Memory B cell (primary cell): ENCODE measurements at regions not wholly inside any gene's neighbourhood (a gene's known extent, or its start where the extent isn't known, plus 50 kb on each side); places are given as distances from the start of the nearest gene placed in this dataset.
A peak's percentile ranks its signal among the peaks of the same experiment; 100 is the strongest.
"Not testable (repeated sequence)": the region's sequence is repeated elsewhere in the genome, so short reads cannot be mapped to it uniquely, and the experiment has no call there.

Experiments used
- ATAC-seq: fragments of 150-1000 bp; cut with Tn5 transposase; 2 replicates; pipeline ENCODE4 v1.10.0; 2021; ENCODE audit warnings: low read depth, mild to moderate bottlenecking, moderate library complexity
- DNase-seq, 2 donors: peaks; one replicate each; pipeline ENCODE4 v3.0.0; 2022; ENCODE audit warnings: low spot score in 2 of 2
- H3K27ac Mint-ChIP-seq: one replicate; pipeline ENCODE4 v1.8.0; 2022; ENCODE audit warnings: mild to moderate bottlenecking, moderate library complexity, mixed read lengths
- H3K27me3 Mint-ChIP-seq: one replicate; pipeline ENCODE4 v1.8.0; 2022; ENCODE audit warnings: mixed read lengths
- H3K36me3 Mint-ChIP-seq: one replicate; pipeline ENCODE4 v1.8.0; 2022; ENCODE audit warnings: mild to moderate bottlenecking, mixed read lengths
- H3K4me1 Mint-ChIP-seq: one replicate; pipeline ENCODE4 v1.8.0; 2022; ENCODE audit warnings: mixed read lengths
- H3K4me3 Mint-ChIP-seq: one replicate; pipeline ENCODE4 v1.8.0; 2022; ENCODE audit warnings: mild to moderate bottlenecking, moderate library complexity, mixed read lengths
- H3K9me3 Mint-ChIP-seq: one replicate; pipeline ENCODE4 v1.8.0; 2022; ENCODE audit warnings: mixed read lengths

DNA sequence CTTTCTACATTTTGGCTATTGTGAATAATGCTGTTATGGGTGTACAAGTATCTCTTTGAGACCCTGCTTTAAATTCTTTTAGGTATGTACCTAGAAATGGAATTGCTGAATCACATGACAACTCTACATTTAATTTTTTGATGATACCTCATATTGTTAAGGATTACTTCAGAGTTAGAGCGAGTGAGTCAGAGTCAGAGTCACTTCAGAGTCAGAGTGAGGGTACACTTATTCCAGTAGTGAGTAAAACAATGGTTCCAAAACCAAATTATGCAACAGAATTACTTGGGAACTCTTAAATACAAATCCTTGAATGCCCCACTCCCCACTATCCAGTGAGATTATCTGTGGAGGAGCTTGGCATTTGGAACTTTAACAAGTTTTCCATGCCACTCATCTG lies 50.3 kb upstream of the SNRK start:
- peaks cover 3% of the 10 kb centered on the region for H3K36me3 Mint-ChIP-seq
- peaks cover 19% of the 10 kb centered on the region for H3K27me3 Mint-ChIP-seq
- no peaks in the 10 kb centered on the region for H3K9me3 Mint-ChIP-seq
- DNase-seq (no peak), ATAC-seq (no peak)
- no peaks in the 10 kb centered on the region for H3K4me1 Mint-ChIP-seq
- no peak overlapping the region for H3K4me3 Mint-ChIP-seq
- H3K27ac Mint-ChIP-seq = no peak overlapping the region

DNA sequence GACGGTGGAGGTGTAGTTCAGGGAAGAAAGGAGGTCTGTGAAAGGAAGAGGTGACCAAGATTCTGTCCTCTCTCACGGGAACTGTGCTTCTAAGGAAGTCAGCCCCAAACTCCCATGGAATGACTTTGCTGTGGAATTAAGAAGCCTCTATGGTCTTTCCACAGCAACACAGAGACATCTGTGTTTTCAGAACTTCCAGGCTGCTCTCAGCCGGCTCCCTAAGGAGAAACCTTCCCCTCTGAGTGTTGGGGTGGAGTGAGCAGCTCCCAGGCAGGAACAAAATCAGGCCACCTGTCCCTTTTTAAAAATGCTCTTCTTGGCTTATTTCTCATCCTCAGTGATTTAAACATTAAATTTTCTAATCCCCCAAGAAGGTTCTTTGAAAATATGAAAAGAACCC lies 53.3 kb upstream of the SNRK start:
- ATAC-seq (no peak), DNase-seq (no peak)
- Mint-ChIP-seq H3K9me3 (peaks cover 4% of the 10 kb centered on the region), H3K4me3 (no peak overlapping the region), H3K4me1 (no peaks in the 10 kb centered on the region), H3K27me3 (peaks cover 12% of the 10 kb centered on the region), H3K36me3 (peaks cover 3% of the 10 kb centered on the region), H3K27ac (no peak overlapping the region)

DNA sequence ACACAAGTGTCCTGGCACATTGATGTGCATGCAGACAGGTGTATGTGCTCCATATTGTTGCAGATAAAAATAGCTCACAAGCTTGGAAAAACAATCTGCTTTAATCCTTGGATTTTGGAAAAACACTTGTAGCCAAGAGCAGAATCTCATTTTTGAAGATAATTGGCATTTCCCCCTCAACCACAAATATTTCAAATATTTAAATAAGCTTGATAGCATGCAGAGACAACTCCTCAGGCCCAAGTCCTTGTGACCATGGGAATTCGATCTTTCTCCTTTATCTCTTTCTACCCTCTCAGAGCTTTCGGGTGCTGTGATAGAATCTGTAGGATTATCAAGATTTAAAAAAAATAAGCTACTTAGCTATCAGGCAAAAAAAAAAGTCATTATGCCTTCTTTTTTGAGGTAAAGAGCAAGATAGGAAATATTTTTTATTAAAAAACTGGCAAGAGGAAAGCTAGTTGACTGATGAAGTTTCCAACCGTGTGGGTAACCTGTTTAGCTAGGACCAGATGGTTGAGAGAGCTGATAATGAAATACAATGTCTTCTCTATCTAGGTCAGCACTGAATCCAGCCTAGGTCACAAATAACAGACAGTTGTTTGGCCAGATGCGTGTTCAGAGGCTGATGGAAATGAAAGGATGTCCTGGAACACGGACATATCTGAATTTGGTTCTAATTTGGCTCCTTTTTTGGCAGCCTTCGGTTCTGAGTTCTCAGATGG lies 54.9 kb upstream of the SNRK start:
- Mint-ChIP-seq H3K4me1 (no peaks in the 10 kb centered on the region), H3K27ac (no peak overlapping the region), H3K4me3 (no peak overlapping the region), H3K36me3 (peaks cover 12% of the 10 kb centered on the region), H3K9me3 (peaks cover 14% of the 10 kb centered on the region), H3K27me3 (peaks cover 11% of the 10 kb centered on the region)
- ATAC-seq (no peak), DNase-seq (no peak)

DNA sequence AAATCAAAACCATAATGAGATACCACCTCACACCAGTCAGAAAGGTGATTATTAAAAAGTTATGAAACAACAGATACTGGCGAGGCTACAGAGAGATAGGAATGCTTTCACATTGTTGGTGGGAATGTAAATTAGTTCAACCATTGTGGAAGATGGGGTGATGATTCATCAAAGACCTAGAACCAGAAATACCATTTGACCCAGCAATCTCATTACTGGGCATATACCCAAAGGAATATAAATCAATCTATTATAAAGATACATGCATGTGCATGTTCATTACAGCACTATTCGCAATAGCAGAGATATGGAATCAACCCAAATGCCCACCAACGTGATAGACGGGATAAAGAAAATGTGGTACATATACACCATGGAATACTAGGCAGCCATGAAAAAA lies 56.5 kb upstream of the SNRK start:
- Mint-ChIP-seq H3K27me3 (peaks cover 13% of the 10 kb centered on the region), H3K36me3 (peaks cover 12% of the 10 kb centered on the region), H3K9me3 (peaks cover 14% of the 10 kb centered on the region)
- H3K4me3 Mint-ChIP-seq, H3K27ac Mint-ChIP-seq, ATAC-seq, H3K4me1 Mint-ChIP-seq, DNase-seq: not testable (repeated sequence)

DNA sequence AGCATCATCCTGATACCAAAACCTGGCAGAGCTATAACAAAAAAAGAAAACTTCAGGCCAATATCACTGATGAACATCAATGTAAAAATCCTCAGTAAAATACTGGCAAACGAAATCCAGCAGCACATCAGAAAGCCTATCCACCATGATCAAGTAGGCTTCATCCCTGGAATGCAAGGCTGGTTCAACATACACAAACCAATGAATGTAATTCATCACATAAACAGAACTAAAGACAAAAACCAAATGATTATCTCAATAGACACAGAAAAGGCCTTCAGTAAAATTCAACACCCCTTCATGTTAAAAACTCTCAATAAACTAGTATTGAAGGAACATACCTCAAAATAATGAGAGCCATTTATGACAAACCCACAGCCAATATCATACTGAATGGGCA lies 58.7 kb upstream of the SNRK start:
- DNase-seq, ATAC-seq, H3K27ac Mint-ChIP-seq, H3K4me1 Mint-ChIP-seq, H3K4me3 Mint-ChIP-seq: not testable (repeated sequence)
- peaks cover 11% of the 10 kb centered on the region for H3K27me3 Mint-ChIP-seq
- H3K9me3 Mint-ChIP-seq = peaks cover 14% of the 10 kb centered on the region
- peaks cover 12% of the 10 kb centered on the region for H3K36me3 Mint-ChIP-seq

DNA sequence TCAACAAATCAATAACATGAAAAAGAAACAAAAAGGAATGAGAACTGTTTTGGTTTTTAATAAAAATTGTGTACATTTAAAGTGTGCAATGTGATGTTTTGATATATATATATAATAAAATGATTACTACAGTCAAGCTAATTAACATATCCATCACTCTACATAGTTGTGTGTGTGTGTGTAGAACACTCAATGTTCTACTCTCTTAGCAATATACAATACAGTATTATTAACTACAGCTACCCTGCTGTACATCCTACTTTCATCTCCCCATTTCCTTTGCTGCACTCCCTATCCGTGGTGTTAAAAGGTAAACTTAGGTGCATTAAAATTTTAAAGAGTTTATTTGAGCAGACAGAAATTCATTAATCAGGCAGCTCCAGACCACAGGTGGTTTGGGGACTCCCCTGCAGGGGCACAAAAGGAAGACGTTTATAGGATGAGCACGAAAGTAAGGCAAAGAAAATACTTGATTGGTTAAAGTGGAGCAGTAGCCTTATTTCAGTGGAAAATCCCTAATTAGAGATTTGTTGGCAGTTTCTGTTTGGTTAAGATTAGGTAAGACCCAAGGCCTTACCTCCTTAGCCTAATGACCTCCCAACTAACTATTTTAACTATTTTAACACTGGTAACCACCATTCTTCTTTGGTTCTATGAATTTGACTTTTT lies 61.8 kb upstream of the SNRK start:
- ATAC-seq (peak; percentile 15), DNase-seq (no peak)
- Mint-ChIP-seq H3K27ac (no peak overlapping the region), H3K27me3 (peaks cover 13% of the 10 kb centered on the region), H3K9me3 (peaks cover 13% of the 10 kb centered on the region), H3K4me1 (no peaks in the 10 kb centered on the region), H3K36me3 (peaks cover 12% of the 10 kb centered on the region), H3K4me3 (no peak overlapping the region)

DNA sequence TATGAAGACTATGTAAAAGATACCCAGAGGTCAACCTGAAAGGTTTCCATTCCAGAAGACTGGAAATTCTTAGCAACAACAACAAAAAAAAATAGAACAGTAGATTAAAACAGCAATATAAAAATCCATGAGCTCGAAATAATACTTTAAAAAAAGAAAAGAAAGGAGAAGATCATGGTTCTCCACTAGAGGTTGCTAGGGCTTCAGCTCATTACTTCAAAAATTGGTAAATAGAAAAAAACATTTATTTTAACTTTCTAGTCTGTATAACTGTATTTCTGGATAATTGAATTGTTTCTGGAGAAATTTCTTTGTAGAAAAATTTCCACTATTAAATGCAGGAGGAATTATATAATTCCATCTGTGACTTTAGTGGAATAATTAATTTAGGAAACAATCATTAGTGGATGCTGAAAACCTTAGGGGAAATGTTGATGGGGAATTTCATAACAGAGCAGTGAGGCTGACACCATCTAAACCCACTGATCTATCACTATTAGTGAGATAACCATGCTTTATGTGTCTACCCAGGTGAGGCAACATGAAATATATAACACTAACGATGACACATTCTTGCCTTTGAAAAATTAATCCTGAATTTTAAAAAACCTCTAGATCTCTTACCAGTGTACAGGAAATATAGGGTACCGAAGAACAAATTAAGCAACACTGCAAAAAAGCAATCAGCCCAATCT lies 62.5 kb upstream of the SNRK start:
- H3K4me3 Mint-ChIP-seq = no peak overlapping the region
- no peak for ATAC-seq
- H3K27ac Mint-ChIP-seq = no peak overlapping the region
- H3K4me1 Mint-ChIP-seq = no peaks in the 10 kb centered on the region
- peaks cover 15% of the 10 kb centered on the region for H3K27me3 Mint-ChIP-seq
- H3K9me3 Mint-ChIP-seq = peaks cover 13% of the 10 kb centered on the region
- peaks cover 12% of the 10 kb centered on the region for H3K36me3 Mint-ChIP-seq
- no peak for DNase-seq

DNA sequence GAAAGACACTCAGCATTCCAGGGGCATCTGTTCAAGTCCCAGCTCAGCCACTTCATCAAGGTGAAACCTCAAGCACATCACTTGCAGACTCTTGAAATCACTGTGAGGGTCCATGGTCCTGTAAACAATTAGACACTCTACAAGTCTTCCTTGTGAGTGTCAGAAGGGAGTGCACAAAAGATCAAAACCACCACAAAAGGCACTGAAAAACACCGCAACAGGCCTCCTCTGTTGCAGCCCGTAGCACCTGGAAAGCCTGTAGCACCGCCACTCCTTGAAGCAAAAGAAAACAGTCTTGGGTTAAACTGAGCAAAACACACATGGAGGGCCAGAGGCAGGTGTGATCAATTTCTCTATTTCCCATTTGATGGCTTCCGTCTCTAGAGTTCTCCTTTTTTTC lies 63.8 kb upstream of the SNRK start:
- Mint-ChIP-seq H3K27ac (no peak overlapping the region), H3K9me3 (peaks cover 5% of the 10 kb centered on the region), H3K4me1 (no peaks in the 10 kb centered on the region), H3K36me3 (peaks cover 7% of the 10 kb centered on the region), H3K27me3 (peaks cover 12% of the 10 kb centered on the region), H3K4me3 (no peak overlapping the region)
- DNase-seq = no peak
- no peak for ATAC-seq

DNA sequence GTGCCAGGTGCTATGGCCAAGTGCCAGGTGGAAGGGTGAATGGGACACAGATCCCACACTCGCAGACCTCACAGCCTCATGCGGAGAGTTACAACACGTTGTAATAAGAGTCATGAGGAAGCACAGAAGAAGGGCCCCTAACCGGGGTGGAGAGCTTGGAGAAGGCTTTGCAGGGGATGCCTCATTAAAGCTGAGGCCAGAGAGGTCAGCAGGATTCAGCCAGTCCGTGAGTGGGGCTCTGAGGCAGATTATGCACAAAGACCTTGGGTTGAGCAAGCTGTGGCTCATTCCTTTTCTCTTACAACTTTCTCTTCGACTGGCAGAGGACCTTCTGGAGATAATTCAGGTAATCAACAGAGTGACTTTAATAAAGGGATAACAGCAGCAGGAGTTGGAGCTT lies 65.3 kb upstream of the SNRK start:
- Mint-ChIP-seq H3K9me3 (no peaks in the 10 kb centered on the region), H3K4me1 (no peaks in the 10 kb centered on the region), H3K27ac (no peak overlapping the region), H3K36me3 (no peaks in the 10 kb centered on the region), H3K27me3 (peaks cover 11% of the 10 kb centered on the region), H3K4me3 (no peak overlapping the region)
- ATAC-seq (no peak), DNase-seq (no peak)

DNA sequence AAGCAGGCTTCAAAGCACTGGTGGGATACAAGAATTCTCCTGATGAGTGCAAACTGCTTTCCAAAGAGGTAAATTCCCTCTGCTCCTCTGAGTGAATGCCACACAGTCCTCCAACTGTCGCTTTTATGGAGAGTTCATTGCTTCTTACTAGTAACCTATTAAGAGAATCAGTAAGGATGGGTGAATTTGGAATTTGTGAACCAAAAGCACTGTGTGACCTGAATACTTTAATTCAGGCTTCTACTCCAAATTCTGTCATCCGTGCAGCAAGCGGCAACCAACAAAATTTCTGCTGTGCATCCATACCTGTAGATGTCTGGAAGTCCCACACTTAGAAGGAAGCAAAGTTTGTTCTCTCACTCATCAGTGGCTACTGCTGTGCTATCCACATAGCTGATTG lies 66.7 kb upstream of the SNRK start:
- Mint-ChIP-seq H3K4me1 (no peaks in the 10 kb centered on the region), H3K36me3 (no peaks in the 10 kb centered on the region), H3K4me3 (no peak overlapping the region), H3K27me3 (peaks cover 12% of the 10 kb centered on the region), H3K27ac (no peak overlapping the region), H3K9me3 (no peaks in the 10 kb centered on the region)
- DNase-seq = no peak
- no peak for ATAC-seq

DNA sequence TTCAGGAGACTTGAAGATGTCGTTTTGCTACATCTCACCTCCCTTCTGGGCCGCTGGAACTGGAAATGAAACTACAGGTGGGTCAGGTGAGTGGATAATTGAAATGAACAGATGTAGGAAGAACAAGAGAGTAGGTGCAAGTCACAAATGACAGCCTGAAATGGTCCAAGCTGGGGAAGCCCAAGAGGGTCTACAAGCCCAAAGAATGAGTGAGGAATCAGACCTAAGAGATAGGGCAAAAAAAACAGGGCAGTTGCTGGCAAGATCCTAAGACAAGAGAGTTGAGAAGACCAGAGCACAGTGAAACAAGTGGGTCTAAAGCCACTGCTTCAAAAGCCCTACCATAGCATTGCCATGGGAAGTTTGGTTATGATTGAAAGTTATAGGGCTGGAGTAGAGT lies 67.4 kb upstream of the SNRK start:
- Mint-ChIP-seq H3K4me3 (no peak overlapping the region), H3K27ac (no peak overlapping the region), H3K27me3 (peaks cover 14% of the 10 kb centered on the region), H3K4me1 (no peaks in the 10 kb centered on the region), H3K36me3 (no peaks in the 10 kb centered on the region), H3K9me3 (no peaks in the 10 kb centered on the region)
- DNase-seq (no peak), ATAC-seq (no peak)

DNA sequence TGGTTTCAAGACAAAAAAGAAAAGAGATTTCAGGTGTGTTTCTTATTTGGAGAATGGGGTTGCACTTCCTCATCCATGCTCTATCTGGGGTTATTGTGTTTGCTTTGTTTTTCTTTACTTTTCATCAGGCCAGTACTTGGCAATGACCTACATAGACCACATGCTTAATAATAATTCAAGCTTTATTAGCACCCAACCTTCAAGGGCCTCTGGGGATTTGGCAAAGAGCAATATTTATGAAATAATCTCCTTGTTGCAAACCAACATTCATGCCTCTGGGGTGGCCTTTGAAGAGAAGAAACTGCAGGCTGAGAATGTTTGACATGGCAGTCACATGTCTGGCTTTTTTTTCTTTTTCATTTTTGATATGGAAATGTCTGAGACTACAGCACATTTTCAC lies 68.2 kb upstream of the SNRK start:
- DNase-seq (no peak), ATAC-seq (no peak)
- Mint-ChIP-seq H3K4me1 (no peaks in the 10 kb centered on the region), H3K4me3 (no peak overlapping the region), H3K27me3 (peaks cover 14% of the 10 kb centered on the region), H3K36me3 (no peaks in the 10 kb centered on the region), H3K9me3 (no peaks in the 10 kb centered on the region), H3K27ac (no peak overlapping the region)

DNA sequence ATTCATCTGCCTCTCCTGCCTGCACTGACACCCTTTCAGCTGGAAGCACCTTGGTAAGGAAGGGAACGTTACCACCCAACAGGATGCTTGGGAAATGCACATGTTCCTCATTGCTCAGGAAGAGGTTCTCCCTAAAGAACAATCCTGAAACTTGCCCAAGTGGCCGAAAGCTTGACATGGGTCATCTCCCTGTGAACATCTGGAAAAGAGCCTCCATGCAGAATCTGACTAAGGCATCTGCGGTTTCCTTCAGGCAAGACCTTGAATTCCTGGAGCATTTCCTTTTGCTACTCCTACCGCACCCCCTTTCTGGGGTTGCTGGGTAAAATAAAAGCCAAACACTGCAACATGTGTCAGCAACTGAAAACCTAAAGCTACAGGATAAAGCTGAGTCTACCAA lies 68.7 kb upstream of the SNRK start:
- Mint-ChIP-seq H3K4me1 (no peaks in the 10 kb centered on the region), H3K4me3 (no peak overlapping the region), H3K27ac (no peak overlapping the region), H3K9me3 (no peaks in the 10 kb centered on the region), H3K36me3 (no peaks in the 10 kb centered on the region), H3K27me3 (peaks cover 16% of the 10 kb centered on the region)
- ATAC-seq (no peak), DNase-seq (no peak)

DNA sequence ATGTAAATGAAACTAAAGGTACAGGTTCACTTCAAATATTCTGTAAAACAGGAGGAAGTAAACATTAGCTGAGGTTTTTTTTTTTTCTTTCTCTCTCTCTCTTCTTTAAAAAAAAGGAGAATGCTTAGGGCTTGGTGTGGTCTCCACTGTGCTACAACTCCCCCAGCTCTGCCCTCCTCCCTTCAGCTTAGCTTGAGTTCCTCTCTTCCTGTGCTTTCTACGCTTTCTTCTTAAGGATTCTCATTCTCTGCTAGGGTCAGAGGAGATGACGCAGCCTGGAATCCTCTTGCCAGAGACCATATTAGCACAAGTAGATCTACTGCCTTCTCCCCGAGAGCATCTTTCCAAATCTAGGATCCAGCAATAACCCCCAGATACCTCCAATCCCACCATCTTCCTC lies 69.1 kb upstream of the SNRK start:
- Mint-ChIP-seq H3K9me3 (no peaks in the 10 kb centered on the region), H3K4me3 (no peak overlapping the region), H3K4me1 (no peaks in the 10 kb centered on the region), H3K27me3 (peaks cover 16% of the 10 kb centered on the region), H3K27ac (no peak overlapping the region), H3K36me3 (no peaks in the 10 kb centered on the region)
- ATAC-seq (no peak), DNase-seq (no peak)
